ENCODE measurements at regions not wholly inside any gene's neighbourhood (a gene's known extent, or its start where the extent isn't known, plus 50 kb on each side); places are given as distances from the start of the nearest gene placed in this dataset.

GRCh38 chr16:64544859-64545258, 577.0 kb downstream of the CDH11 start:
- no peak for DNase-seq (ENCODE audit: low read depth in 3 of 3, low spot score in 2 of 3)

- DNase-seq (ENCODE audit: low read depth in 3 of 3, low spot score in 2 of 3), result no peak
Observed at GRCh38 chr16:64543441-64543840, 578.4 kb downstream of the CDH11 start.

GRCh38 chr16:64543031-64543430, 578.8 kb downstream of the CDH11 start:
- DNase-seq (ENCODE audit: low read depth in 3 of 3, low spot score in 2 of 3), result no peak

- DNase-seq (ENCODE audit: low read depth in 3 of 3, low spot score in 2 of 3), result no peak
Observed at GRCh38 chr16:64542152-64542551, 579.7 kb downstream of the CDH11 start.

- DNase-seq (ENCODE audit: low read depth in 3 of 3, low spot score in 2 of 3), result no peak
Observed at GRCh38 chr16:64541621-64542020, 580.2 kb downstream of the CDH11 start.

GRCh38 chr16:64540434-64540833, 581.4 kb downstream of the CDH11 start:
- DNase-seq (ENCODE audit: low read depth in 3 of 3, low spot score in 2 of 3), result no peak

GRCh38 chr16:64539811-64540371, 582.0 kb downstream of the CDH11 start:
- DNase-seq (ENCODE audit: low read depth in 3 of 3, low spot score in 2 of 3), result no peak

- DNase-seq (ENCODE audit: low read depth in 3 of 3, low spot score in 2 of 3), result no peak
Observed at GRCh38 chr16:64534180-64534780, 587.6 kb downstream of the CDH11 start.

GRCh38 chr16:64532691-64533090, 589.2 kb downstream of the CDH11 start:
- DNase-seq (ENCODE audit: low read depth in 3 of 3, low spot score in 2 of 3), result no peak

- no peak for DNase-seq (ENCODE audit: low read depth in 3 of 3, low spot score in 2 of 3)
Observed at GRCh38 chr16:64532117-64532516, 589.7 kb downstream of the CDH11 start.

GRCh38 chr16:64531401-64531800, 590.5 kb downstream of the CDH11 start:
- no peak for DNase-seq (ENCODE audit: low read depth in 3 of 3, low spot score in 2 of 3)

- no peak for DNase-seq (ENCODE audit: low read depth in 3 of 3, low spot score in 2 of 3)
Observed at GRCh38 chr16:64522548-64522947, 599.3 kb downstream of the CDH11 start.

GRCh38 chr16:64513871-64514270, 608.0 kb downstream of the CDH11 start:
- DNase-seq (ENCODE audit: low read depth in 3 of 3, low spot score in 2 of 3), result no peak

- no peak for DNase-seq (ENCODE audit: low read depth in 3 of 3, low spot score in 2 of 3)
Observed at GRCh38 chr16:64507240-64508024, 614.4 kb downstream of the CDH11 start.

GRCh38 chr16:64499211-64499610, 622.7 kb downstream of the CDH11 start:
- DNase-seq (ENCODE audit: low read depth in 3 of 3, low spot score in 2 of 3), result no peak

GRCh38 chr16:64498363-64498762, 623.5 kb downstream of the CDH11 start:
- no peak for DNase-seq (ENCODE audit: low read depth in 3 of 3, low spot score in 2 of 3)

GRCh38 chr16:64493709-64494108, 628.2 kb downstream of the CDH11 start:
- DNase-seq (ENCODE audit: low read depth in 3 of 3, low spot score in 2 of 3), result no peak

GRCh38 chr16:64489449-64489848, 632.4 kb downstream of the CDH11 start:
- no peak for DNase-seq (ENCODE audit: low read depth in 3 of 3, low spot score in 2 of 3)

- no peak for DNase-seq (ENCODE audit: low read depth in 3 of 3, low spot score in 2 of 3)
Observed at GRCh38 chr16:64486561-64486960, 635.3 kb downstream of the CDH11 start.

GRCh38 chr16:64481497-64481896, 640.4 kb downstream of the CDH11 start:
- no peak for DNase-seq (ENCODE audit: low read depth in 3 of 3, low spot score in 2 of 3)

- no peak for DNase-seq (ENCODE audit: low read depth in 3 of 3, low spot score in 2 of 3)
Observed at GRCh38 chr16:64478252-64478906, 643.5 kb downstream of the CDH11 start.
